ENCODE measurements at regions not wholly inside any gene's neighbourhood (a gene's known extent, or its start where the extent isn't known, plus 50 kb on each side); places are given as distances from the start of the nearest gene placed in this dataset.

DNA sequence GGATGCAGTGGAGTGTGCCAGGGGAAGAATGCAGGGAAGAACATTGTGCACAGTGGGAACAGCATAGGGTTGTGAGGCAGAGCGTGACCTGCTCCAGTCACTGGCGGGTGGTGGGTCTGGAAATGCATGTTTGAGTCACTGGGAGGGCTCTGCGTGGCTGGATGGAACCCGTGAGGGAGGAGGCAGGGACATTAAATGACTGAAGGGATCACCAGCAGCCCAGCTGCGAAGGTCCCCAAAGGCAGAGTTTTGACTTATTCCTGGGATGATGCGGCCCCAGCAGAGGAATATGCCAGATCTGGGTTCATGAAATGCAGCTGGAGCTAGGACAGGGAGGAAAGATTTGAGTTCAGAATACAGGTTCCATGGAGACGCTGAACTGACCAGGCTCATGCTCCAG is 104.0 kb upstream of the FGF3 start:
- no peaks in the 10 kb centered on the region for H3K4me1 ChIP-seq (ENCODE audit: control insufficient read depth, insufficient read depth, low read length)
- TF ChIP-seq, protein P1, sequence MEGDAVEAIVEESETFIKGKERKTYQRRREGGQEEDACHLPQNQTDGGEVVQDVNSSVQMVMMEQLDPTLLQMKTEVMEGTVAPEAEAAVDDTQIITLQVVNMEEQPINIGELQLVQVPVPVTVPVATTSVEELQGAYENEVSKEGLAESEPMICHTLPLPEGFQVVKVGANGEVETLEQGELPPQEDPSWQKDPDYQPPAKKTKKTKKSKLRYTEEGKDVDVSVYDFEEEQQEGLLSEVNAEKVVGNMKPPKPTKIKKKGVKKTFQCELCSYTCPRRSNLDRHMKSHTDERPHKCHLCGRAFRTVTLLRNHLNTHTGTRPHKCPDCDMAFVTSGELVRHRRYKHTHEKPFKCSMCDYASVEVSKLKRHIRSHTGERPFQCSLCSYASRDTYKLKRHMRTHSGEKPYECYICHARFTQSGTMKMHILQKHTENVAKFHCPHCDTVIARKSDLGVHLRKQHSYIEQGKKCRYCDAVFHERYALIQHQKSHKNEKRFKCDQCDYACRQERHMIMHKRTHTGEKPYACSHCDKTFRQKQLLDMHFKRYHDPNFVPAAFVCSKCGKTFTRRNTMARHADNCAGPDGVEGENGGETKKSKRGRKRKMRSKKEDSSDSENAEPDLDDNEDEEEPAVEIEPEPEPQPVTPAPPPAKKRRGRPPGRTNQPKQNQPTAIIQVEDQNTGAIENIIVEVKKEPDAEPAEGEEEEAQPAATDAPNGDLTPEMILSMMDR (conservative IDR thresholded peaks at IDR 0.05): no peak
- no peaks in the 10 kb centered on the region for H3K4me1 Mint-ChIP-seq
- no peaks in the 10 kb centered on the region for H3K36me3 ChIP-seq (ENCODE audit: control insufficient read depth, insufficient read depth, low read length)
- no peaks in the 10 kb centered on the region for H3K9me3 Mint-ChIP-seq
- no peak overlapping the region for H3K4me3 ChIP-seq (ENCODE audit: low read length)
- no peak overlapping the region for H3K27ac ChIP-seq (ENCODE audit: low read depth, low read length)
- peaks cover 39% of the 10 kb centered on the region for H3K27me3 Mint-ChIP-seq (ENCODE audit: insufficient read depth)
- H3K4me3 Mint-ChIP-seq: no peak overlapping the region
- no peak overlapping the region for H3K27ac Mint-ChIP-seq
- H3K36me3 Mint-ChIP-seq (ENCODE audit: low read depth): no peaks in the 10 kb centered on the region
- H3K9me3 ChIP-seq (ENCODE audit: control insufficient read depth, low read length): no peaks in the 10 kb centered on the region
- no peak overlapping the region for H3K9ac ChIP-seq (ENCODE audit: extremely low read depth, low read length, poor library complexity, severe bottlenecking)
- peaks cover 10% of the 10 kb centered on the region for H3K27me3 ChIP-seq (ENCODE audit: control insufficient read depth, insufficient read depth, low read length, poor library complexity, severe bottlenecking)
- 80 to 84% methylated on average over 7 of the region's 7 CpGs for WGBS, 2 experiments (ENCODE audit: insufficient coverage in 1 of 2, insufficient read length in 1 of 2)
- peak; percentile 27 for DNase-seq

DNA sequence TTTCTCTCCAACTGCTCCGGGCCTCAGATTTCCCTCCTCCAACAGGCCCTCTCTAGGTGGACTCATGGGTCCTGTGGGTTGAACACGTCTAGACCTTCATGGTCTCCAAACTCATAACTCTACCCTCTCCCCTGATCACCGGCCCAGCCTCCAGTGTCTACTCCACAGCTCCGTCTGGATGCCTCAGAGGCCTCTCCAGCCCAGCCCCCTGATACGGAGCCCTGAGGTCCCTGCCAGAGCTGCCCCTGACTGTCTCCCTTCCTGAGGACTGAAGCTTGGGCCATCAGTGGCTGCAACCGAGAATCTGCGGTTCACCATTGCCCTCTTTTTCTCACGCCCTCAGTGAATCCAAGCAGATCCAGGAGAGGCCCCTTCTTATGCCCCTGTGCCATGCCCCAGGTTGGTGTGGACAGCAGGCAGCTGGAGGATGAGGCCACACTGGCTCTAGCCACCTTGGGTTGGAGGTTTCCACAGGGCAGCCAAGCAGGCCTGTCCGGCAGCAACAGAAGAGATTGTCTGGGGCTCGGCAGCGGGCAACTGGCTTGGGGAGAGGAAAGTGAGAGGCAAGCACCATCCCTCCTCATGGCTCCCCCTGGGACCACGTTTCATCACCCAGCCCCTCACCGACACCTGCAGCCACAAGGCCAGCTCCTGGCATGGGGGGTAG is 104.6 kb upstream of the FGF3 start:
- Mint-ChIP-seq H3K4me3 (no peak overlapping the region), H3K27me3 (ENCODE audit: insufficient read depth) (peaks cover 34% of the 10 kb centered on the region), H3K4me1 (no peaks in the 10 kb centered on the region), H3K27ac (no peak overlapping the region), H3K9me3 (no peaks in the 10 kb centered on the region), H3K36me3 (ENCODE audit: low read depth) (no peaks in the 10 kb centered on the region)
- Histone ChIP-seq H3K36me3 (ENCODE audit: control insufficient read depth, insufficient read depth, low read length) (no peaks in the 10 kb centered on the region), H3K4me1 (ENCODE audit: control insufficient read depth, insufficient read depth, low read length) (no peaks in the 10 kb centered on the region), H3K27me3 (ENCODE audit: control insufficient read depth, insufficient read depth, low read length, poor library complexity, severe bottlenecking) (peaks cover 6% of the 10 kb centered on the region), H3K9ac (ENCODE audit: extremely low read depth, low read length, poor library complexity, severe bottlenecking) (no peak overlapping the region), H3K4me3 (ENCODE audit: low read length) (no peak overlapping the region), H3K9me3 (ENCODE audit: control insufficient read depth, low read length) (no peaks in the 10 kb centered on the region), H3K27ac (ENCODE audit: low read depth, low read length) (no peak overlapping the region)
- WGBS, 2 experiments (ENCODE audit: insufficient coverage in 1 of 2, insufficient read length in 1 of 2): 80 to 90% methylated on average over 5 to 12 of the region's 13 CpGs
- DNase-seq: peak; percentile 23
- TF ChIP-seq, protein P1 (conservative IDR thresholded peaks at IDR 0.05): no peak

DNA sequence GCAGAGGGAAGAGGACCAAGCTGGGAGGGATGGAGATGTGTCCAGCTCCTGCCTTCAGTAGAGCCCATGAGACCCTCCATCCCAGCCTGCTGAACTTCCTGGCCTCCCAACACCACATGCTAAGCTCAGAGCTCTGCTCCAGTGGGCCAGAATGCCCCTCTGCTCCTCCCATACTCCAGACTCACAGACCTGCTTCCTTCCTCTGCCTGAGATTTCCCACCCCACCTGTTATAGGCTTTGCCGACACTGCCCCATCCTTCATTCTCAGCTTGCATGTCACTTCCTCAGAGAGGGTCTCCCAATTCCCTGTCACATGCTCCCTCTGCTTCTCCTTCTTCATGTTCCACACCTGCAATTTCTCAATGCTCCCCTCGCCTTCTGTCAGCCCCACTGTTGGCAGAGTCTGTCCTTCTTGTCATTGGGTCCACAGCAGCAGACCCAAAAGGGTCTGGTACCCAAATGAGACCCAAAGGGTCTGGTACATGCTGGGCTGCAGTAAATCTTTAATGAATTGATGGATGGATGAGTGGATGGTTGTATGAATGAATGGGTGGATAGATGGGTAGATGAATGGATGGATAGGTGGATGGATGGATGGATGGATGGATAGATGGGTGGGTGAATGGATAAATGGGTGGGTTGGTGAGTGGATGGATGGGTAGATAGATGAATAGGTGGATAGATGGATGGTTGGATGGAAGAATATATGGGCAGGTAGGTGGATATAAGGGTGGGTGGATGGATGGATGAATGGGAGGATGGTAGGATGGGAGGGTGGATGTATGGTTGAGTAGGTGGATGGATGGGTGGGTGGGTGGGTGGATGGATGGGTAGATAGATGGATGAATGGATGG is 105.3 kb upstream of the FGF3 start:
- 88 to 100% methylated on average over 1 to 2 of the region's 2 CpGs for WGBS, 2 experiments (ENCODE audit: insufficient coverage in 1 of 2, insufficient read length in 1 of 2)
- Mint-ChIP-seq H3K4me3 (no peak overlapping the region), H3K9me3 (no peaks in the 10 kb centered on the region), H3K36me3 (ENCODE audit: low read depth) (no peaks in the 10 kb centered on the region), H3K4me1 (no peaks in the 10 kb centered on the region), H3K27ac (no peak overlapping the region), H3K27me3 (ENCODE audit: insufficient read depth) (peaks cover 33% of the 10 kb centered on the region)
- Histone ChIP-seq H3K27ac (ENCODE audit: low read depth, low read length) (no peak overlapping the region), H3K4me1 (ENCODE audit: control insufficient read depth, insufficient read depth, low read length) (no peaks in the 10 kb centered on the region), H3K27me3 (ENCODE audit: control insufficient read depth, insufficient read depth, low read length, poor library complexity, severe bottlenecking) (peaks cover 6% of the 10 kb centered on the region), H3K4me3 (ENCODE audit: low read length) (no peak overlapping the region), H3K9me3 (ENCODE audit: control insufficient read depth, low read length) (no peaks in the 10 kb centered on the region), H3K9ac (ENCODE audit: extremely low read depth, low read length, poor library complexity, severe bottlenecking) (no peak overlapping the region), H3K36me3 (ENCODE audit: control insufficient read depth, insufficient read depth, low read length) (no peaks in the 10 kb centered on the region)
- no peak for DNase-seq
- TF ChIP-seq, protein P1 (conservative IDR thresholded peaks at IDR 0.05): no peak

All from endodermal cell (in vitro differentiated cells).